ENCODE measurements at regions not wholly inside any gene's neighbourhood (a gene's known extent, or its start where the extent isn't known, plus 50 kb on each side); places are given as distances from the start of the nearest gene placed in this dataset.

- Mint-ChIP-seq H3K9me3 (ENCODE audit: low read depth) (no peaks in the 10 kb centered on the region), H3K27me3 (no peaks in the 10 kb centered on the region), H3K36me3 (ENCODE audit: insufficient read depth) (no peaks in the 10 kb centered on the region), H3K27ac (no peak overlapping the region), H3K4me3 (ENCODE audit: low read depth) (no peak overlapping the region), H3K4me1 (ENCODE audit: low read depth) (peaks cover 23% of the 10 kb centered on the region)
- no peak for TF ChIP-seq CTCF (IDR thresholded peaks at IDR 0.05; ENCODE audit: unreplicated experiment)
- DNase-seq (ENCODE audit: low spot score, unreplicated experiment) = no peak
Measured at GRCh38 chr10:10196701-10197100, 821.0 kb upstream of the CELF2 start.

GRCh38 chr10:10197423-10197822 lies 820.2 kb upstream of the CELF2 start:
- H3K9me3 Mint-ChIP-seq (ENCODE audit: low read depth) = peaks cover 3% of the 10 kb centered on the region
- no peaks in the 10 kb centered on the region for H3K27me3 Mint-ChIP-seq
- TF ChIP-seq CTCF (IDR thresholded peaks at IDR 0.05; ENCODE audit: unreplicated experiment) = no peak
- peaks cover 16% of the 10 kb centered on the region for H3K4me1 Mint-ChIP-seq (ENCODE audit: low read depth)
- H3K27ac Mint-ChIP-seq = no peak overlapping the region
- H3K4me3 Mint-ChIP-seq (ENCODE audit: low read depth) = no peak overlapping the region
- DNase-seq (ENCODE audit: low spot score, unreplicated experiment) = no peak
- no peaks in the 10 kb centered on the region for H3K36me3 Mint-ChIP-seq (ENCODE audit: insufficient read depth)

GRCh38 chr10:10198363-10198762 lies 819.3 kb upstream of the CELF2 start:
- Mint-ChIP-seq H3K36me3 (ENCODE audit: insufficient read depth) (no peaks in the 10 kb centered on the region), H3K9me3 (ENCODE audit: low read depth) (peaks cover 9% of the 10 kb centered on the region), H3K4me1 (ENCODE audit: low read depth) (peaks cover 12% of the 10 kb centered on the region), H3K27ac (no peak overlapping the region), H3K4me3 (ENCODE audit: low read depth) (no peak overlapping the region), H3K27me3 (no peaks in the 10 kb centered on the region)
- no peak for TF ChIP-seq CTCF (IDR thresholded peaks at IDR 0.05; ENCODE audit: unreplicated experiment)
- no peak for DNase-seq (ENCODE audit: low spot score, unreplicated experiment)

- Mint-ChIP-seq H3K27ac (no peak overlapping the region), H3K36me3 (ENCODE audit: insufficient read depth) (no peaks in the 10 kb centered on the region), H3K27me3 (no peaks in the 10 kb centered on the region), H3K4me1 (ENCODE audit: low read depth) (peaks cover 11% of the 10 kb centered on the region), H3K4me3 (ENCODE audit: low read depth) (no peak overlapping the region), H3K9me3 (ENCODE audit: low read depth) (peaks cover 17% of the 10 kb centered on the region)
- no peak for TF ChIP-seq CTCF (IDR thresholded peaks at IDR 0.05; ENCODE audit: unreplicated experiment)
- DNase-seq (ENCODE audit: low spot score, unreplicated experiment) = no peak
Measured at GRCh38 chr10:10204415-10204814, 813.3 kb upstream of the CELF2 start.

- Mint-ChIP-seq H3K9me3 (ENCODE audit: low read depth) (peaks cover 17% of the 10 kb centered on the region), H3K27me3 (no peaks in the 10 kb centered on the region), H3K36me3 (ENCODE audit: insufficient read depth) (no peaks in the 10 kb centered on the region), H3K4me1 (ENCODE audit: low read depth) (no peaks in the 10 kb centered on the region), H3K27ac (no peak overlapping the region), H3K4me3 (ENCODE audit: low read depth) (no peak overlapping the region)
- no peak for TF ChIP-seq CTCF (IDR thresholded peaks at IDR 0.05; ENCODE audit: unreplicated experiment)
- DNase-seq (ENCODE audit: low spot score, unreplicated experiment) = no peak
Measured at GRCh38 chr10:10205906-10206305, 811.8 kb upstream of the CELF2 start.

All from progenitor cell of endocrine pancreas (in vitro differentiated cells).